MCF 10A (cell line): ENCODE measurements at regions not wholly inside any gene's neighbourhood (a gene's known extent, or its start where the extent isn't known, plus 50 kb on each side); places are given as distances from the start of the nearest gene placed in this dataset.
A peak's percentile ranks its signal among the peaks of the same experiment; 100 is the strongest.

Experiments
- BruUV-seq: library from RNA; stranded (reverse); fragments of 400-500 nt; replicated peaks from 2 replicates; lab custom pipeline; 2021; lab: Mats Ljungman, UMichigan
- CTCF ChIA-PET: fragments of 300-600 bp; sonication (Branson Sonifier 250); formaldehyde crosslinking; extraction: SDS; loops from one replicate; lab custom pipeline; 2021; ENCODE audit warnings: antibody characterized with exemption, inconsistent platforms; lab: Yijun Ruan, JAX
- POLR2A ChIA-PET: fragments of 300-600, 350-650 bp; sonication (Branson Sonifier 250); formaldehyde crosslinking; extraction: SDS; loops from one replicate; lab custom pipeline; 2020; ENCODE audit warnings: antibody characterized with exemption, inconsistent platforms; lab: Yijun Ruan, JAX
- DNase-seq: peaks from one replicate; pipeline ENCODE4 v3.0.0-alpha.2; 2018; ENCODE audit not compliant: unreplicated experiment
- H3K27ac Mint-ChIP-seq: one replicate; pipeline ENCODE4 v1.8.0; 2022; ENCODE audit warnings: mild to moderate bottlenecking, low read depth, mixed read lengths; ENCODE audit not compliant: unreplicated experiment
- H3K27me3 Mint-ChIP-seq: one replicate; pipeline ENCODE4 v1.8.0; 2022; ENCODE audit warnings: mixed read lengths; ENCODE audit not compliant: insufficient read depth, unreplicated experiment
- H3K36me3 Mint-ChIP-seq: one replicate; pipeline ENCODE4 v1.8.0; 2022; ENCODE audit warnings: mild to moderate bottlenecking, moderate library complexity, mixed read lengths; ENCODE audit not compliant: insufficient read depth, unreplicated experiment
- H3K4me1 Mint-ChIP-seq: one replicate; pipeline ENCODE4 v1.8.0; 2022; ENCODE audit warnings: mixed read lengths; ENCODE audit not compliant: insufficient read depth, unreplicated experiment
- H3K4me3 Mint-ChIP-seq: one replicate; pipeline ENCODE4 v1.8.0; 2022; ENCODE audit warnings: mild to moderate bottlenecking, moderate library complexity, mixed read lengths; ENCODE audit not compliant: unreplicated experiment
- H3K9me3 Mint-ChIP-seq: one replicate; pipeline ENCODE4 v1.8.0; 2022; ENCODE audit warnings: mixed read lengths; ENCODE audit not compliant: unreplicated experiment
- CTCF ChIP-seq: fragments of 200-600 bp; IDR thresholded peaks from one replicate; pipeline ENCODE4 v1.8.0; 2022; ENCODE audit warnings: antibody characterized with exemption, mild to moderate bottlenecking; ENCODE audit not compliant: unreplicated experiment
- intact Hi-C: fragments of 100-400 bp; cut with micrococcal nuclease; formaldehyde crosslinking; loops from 2 replicates; pipeline ENCODE4 v1.14.1; 2022

DNA sequence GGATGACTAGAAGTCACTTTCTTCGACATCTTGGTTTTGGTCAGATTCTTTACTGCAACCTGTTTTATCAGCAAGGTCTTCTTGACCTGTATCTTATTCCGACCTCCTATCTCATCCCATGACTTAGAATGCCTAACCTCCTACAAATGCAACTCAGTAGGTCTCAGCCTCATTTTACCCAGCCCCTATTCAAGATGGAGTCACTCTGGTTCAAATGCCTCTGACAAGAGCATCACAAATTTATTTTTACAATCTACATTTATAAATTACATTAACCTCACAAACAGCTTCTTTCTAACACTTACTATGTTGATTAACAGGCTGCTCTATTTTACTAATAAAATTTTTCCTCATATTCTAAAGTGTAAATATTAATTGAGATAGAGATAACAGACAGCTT, 867.0 kb upstream of the CNTN5 start:
- no peaks in the 10 kb centered on the region for H3K36me3 Mint-ChIP-seq
- POLR2A ChIA-PET: no interaction called here
- no TSS peak for BruUV-seq
- DNase-seq: no peak
- CTCF ChIA-PET: interaction anchor here (0.6 kb wide), 1 partner anchor 1689 kb away, joined by 3 read pairs; no protein-coding TSS in a partner anchor
- H3K4me3 Mint-ChIP-seq: no peak overlapping the region
- TF ChIP-seq CTCF: no peak
- no peaks in the 10 kb centered on the region for H3K4me1 Mint-ChIP-seq
- H3K9me3 Mint-ChIP-seq: peaks cover 5% of the 10 kb centered on the region
- intact Hi-C loops: no loop called here
- no peak overlapping the region for H3K27ac Mint-ChIP-seq
- H3K27me3 Mint-ChIP-seq: no peaks in the 10 kb centered on the region

DNA sequence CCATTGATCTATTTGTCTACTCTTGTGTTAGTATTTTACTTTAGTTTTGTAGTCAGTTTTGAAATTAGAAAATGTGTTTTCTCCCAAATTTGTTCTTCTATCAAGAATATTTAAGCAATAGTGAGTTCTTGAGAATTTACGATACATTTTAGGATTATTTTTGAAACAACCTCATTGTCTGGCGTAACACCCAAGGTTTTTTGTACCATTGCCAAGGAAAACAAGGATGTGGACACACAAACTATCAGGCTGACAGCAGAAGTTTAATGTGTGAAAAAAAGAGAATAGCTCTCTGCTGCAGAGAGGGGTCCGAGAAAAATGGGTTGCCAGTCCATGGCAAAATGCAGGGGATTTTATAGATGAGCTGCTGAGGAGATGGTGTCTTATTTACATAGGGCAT, 865.1 kb upstream of the CNTN5 start:
- no peak for TF ChIP-seq CTCF
- no TSS peak for BruUV-seq
- H3K4me3 Mint-ChIP-seq: no peak overlapping the region
- intact Hi-C loops: no loop called here
- no peak overlapping the region for H3K27ac Mint-ChIP-seq
- ChIA-PET POLR2A (no interaction called here), CTCF (no interaction called here)
- peaks cover 8% of the 10 kb centered on the region for H3K9me3 Mint-ChIP-seq
- no peaks in the 10 kb centered on the region for H3K36me3 Mint-ChIP-seq
- H3K27me3 Mint-ChIP-seq: no peaks in the 10 kb centered on the region
- no peaks in the 10 kb centered on the region for H3K4me1 Mint-ChIP-seq
- DNase-seq: peak; percentile 22

- BruUV-seq: no TSS peak
- intact Hi-C loops: no loop called here
Observed at GRCh38 chr11:98177925-98178324, 842.8 kb upstream of the CNTN5 start.

DNA sequence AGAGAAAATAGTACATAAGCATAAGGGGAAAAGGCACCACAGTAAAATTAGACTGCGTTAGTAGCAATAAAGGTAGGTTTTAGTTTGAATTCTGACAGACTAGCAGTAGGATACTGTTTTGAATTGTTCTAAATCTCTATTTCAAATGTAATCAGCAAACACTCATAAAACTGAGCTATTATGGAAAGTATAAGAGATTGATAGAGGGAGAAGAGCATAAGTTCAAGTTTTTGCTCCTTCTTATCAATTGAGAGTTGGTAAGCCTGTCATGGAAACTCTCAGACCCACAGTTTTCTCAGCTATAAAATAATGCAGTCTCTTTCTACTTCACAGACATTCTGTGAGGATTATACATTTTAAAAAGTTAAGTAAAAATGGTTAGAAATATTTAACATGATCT, 840.2 kb upstream of the CNTN5 start:
- DNase-seq: no peak
- Mint-ChIP-seq H3K27me3 (peaks cover 21% of the 10 kb centered on the region), H3K36me3 (no peaks in the 10 kb centered on the region), H3K27ac (no peak overlapping the region), H3K4me3 (no peak overlapping the region), H3K9me3 (no peaks in the 10 kb centered on the region), H3K4me1 (no peaks in the 10 kb centered on the region)
- BruUV-seq: no TSS peak
- ChIA-PET CTCF (no interaction called here), POLR2A (interaction anchor here (0.6 kb wide), 1 partner anchor 68 kb away, joined by 3 read pairs; no protein-coding TSS in a partner anchor)
- TF ChIP-seq CTCF: no peak
- intact Hi-C loops: no loop called here

More at GRCh38 chr11:98177925-98178324, 842.8 kb upstream of the CNTN5 start:
- Mint-ChIP-seq H3K36me3 (no peaks in the 10 kb centered on the region), H3K9me3 (no peaks in the 10 kb centered on the region), H3K27me3 (peaks cover 12% of the 10 kb centered on the region), H3K27ac (no peak overlapping the region), H3K4me3 (no peak overlapping the region), H3K4me1 (no peaks in the 10 kb centered on the region)
- CTCF ChIA-PET: interaction anchor here (0.5 to 0.7 kb wide), 2 partner anchors 11 to 836 kb away, joined by 3 to 5 read pairs; no protein-coding TSS in a partner anchor
- POLR2A ChIA-PET: no interaction called here
- no peak for TF ChIP-seq CTCF
- DNase-seq: no peak
